ENCODE measurements at regions not wholly inside any gene's neighbourhood (a gene's known extent, or its start where the extent isn't known, plus 50 kb on each side); places are given as distances from the start of the nearest gene placed in this dataset.

- no peak overlapping the region for H3K4me3 ChIP-seq
- no peak for DNase-seq (ENCODE audit: low spot score)
- H3K4me1 Mint-ChIP-seq: peaks cover 11% of the 10 kb centered on the region; the same call in 2 of the 3 replicates
These were observed 1610.1 kb upstream of the PCDH20 start for GRCh38 chr13:63025741-63026140.

More at GRCh38 chr13:63025741-63026140, 1610.1 kb upstream of the PCDH20 start:
- H3F3A ChIP-seq (replicated peaks; ENCODE audit: low read depth): no peaks in the 10 kb centered on the region
- H3K27me3 ChIP-seq (ENCODE audit: insufficient read depth): no peaks in the 10 kb centered on the region
- H4K20me1 ChIP-seq (replicated peaks; ENCODE audit: insufficient read depth): no peaks in the 10 kb centered on the region
- no peaks in the 10 kb centered on the region for H3K79me2 ChIP-seq (replicated peaks; ENCODE audit: insufficient read depth)
- H3K9me2 ChIP-seq (ENCODE audit: insufficient read depth): no peaks in the 10 kb centered on the region
- TF ChIP-seq POLR2AphosphoS5 (IDR thresholded peaks at IDR 0.05; ENCODE audit: low read depth) (no peak), STAT1 (IDR thresholded peaks at IDR 0.05; ENCODE audit: unreplicated experiment) (no peak), EZH2 (IDR thresholded peaks at IDR 0.05; ENCODE audit: low read depth, unreplicated experiment) (no peak), JUNB (IDR thresholded peaks at IDR 0.05; ENCODE audit: unreplicated experiment) (no peak), ZNF331 (CRISPR knock-in tag; IDR thresholded peaks at IDR 0.05; ENCODE audit: low read depth) (no peak), ZNF114 (CRISPR knock-in tag; IDR thresholded peaks at IDR 0.05) (no peak), CREB1 (CRISPR knock-in tag; IDR thresholded peaks at IDR 0.05; ENCODE audit: low read depth) (no peak), EZH2phosphoT487 (IDR thresholded peaks at IDR 0.05; ENCODE audit: unreplicated experiment) (no peak), NANOG (IDR thresholded peaks at IDR 0.05; ENCODE audit: borderline replicate concordance) (no peak)
- TF ChIP-seq, protein P1, sequence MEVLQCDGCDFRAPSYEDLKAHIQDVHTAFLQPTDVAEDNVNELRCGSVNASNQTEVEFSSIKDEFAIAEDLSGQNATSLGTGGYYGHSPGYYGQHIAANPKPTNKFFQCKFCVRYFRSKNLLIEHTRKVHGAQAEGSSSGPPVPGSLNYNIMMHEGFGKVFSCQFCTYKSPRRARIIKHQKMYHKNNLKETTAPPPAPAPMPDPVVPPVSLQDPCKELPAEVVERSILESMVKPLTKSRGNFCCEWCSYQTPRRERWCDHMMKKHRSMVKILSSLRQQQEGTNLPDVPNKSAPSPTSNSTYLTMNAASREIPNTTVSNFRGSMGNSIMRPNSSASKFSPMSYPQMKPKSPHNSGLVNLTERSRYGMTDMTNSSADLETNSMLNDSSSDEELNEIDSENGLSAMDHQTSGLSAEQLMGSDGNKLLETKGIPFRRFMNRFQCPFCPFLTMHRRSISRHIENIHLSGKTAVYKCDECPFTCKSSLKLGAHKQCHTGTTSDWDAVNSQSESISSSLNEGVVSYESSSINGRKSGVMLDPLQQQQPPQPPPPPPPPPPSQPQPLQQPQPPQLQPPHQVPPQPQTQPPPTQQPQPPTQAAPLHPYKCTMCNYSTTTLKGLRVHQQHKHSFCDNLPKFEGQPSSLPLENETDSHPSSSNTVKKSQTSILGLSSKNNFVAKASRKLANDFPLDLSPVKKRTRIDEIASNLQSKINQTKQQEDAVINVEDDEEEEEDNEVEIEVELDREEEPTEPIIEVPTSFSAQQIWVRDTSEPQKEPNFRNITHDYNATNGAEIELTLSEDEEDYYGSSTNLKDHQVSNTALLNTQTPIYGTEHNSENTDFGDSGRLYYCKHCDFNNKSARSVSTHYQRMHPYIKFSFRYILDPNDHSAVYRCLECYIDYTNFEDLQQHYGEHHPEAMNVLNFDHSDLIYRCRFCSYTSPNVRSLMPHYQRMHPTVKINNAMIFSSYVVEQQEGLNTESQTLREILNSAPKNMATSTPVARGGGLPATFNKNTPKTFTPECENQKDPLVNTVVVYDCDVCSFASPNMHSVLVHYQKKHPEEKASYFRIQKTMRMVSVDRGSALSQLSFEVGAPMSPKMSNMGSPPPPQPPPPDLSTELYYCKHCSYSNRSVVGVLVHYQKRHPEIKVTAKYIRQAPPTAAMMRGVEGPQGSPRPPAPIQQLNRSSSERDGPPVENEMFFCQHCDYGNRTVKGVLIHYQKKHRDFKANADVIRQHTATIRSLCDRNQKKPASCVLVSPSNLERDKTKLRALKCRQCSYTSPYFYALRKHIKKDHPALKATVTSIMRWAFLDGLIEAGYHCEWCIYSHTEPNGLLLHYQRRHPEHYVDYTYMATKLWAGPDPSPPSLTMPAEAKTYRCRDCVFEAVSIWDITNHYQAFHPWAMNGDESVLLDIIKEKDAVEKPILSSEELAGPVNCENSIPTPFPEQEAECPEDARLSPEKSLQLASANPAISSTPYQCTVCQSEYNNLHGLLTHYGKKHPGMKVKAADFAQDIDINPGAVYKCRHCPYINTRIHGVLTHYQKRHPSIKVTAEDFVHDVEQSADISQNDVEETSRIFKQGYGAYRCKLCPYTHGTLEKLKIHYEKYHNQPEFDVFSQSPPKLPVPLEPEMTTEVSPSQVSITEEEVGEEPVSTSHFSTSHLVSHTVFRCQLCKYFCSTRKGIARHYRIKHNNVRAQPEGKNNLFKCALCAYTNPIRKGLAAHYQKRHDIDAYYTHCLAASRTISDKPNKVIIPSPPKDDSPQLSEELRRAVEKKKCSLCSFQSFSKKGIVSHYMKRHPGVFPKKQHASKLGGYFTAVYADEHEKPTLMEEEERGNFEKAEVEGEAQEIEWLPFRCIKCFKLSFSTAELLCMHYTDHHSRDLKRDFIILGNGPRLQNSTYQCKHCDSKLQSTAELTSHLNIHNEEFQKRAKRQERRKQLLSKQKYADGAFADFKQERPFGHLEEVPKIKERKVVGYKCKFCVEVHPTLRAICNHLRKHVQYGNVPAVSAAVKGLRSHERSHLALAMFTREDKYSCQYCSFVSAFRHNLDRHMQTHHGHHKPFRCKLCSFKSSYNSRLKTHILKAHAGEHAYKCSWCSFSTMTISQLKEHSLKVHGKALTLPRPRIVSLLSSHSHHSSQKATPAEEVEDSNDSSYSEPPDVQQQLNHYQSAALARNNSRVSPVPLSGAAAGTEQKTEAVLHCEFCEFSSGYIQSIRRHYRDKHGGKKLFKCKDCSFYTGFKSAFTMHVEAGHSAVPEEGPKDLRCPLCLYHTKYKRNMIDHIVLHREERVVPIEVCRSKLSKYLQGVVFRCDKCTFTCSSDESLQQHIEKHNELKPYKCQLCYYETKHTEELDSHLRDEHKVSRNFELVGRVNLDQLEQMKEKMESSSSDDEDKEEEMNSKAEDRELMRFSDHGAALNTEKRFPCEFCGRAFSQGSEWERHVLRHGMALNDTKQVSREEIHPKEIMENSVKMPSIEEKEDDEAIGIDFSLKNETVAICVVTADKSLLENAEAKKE (CRISPR knock-in tag; IDR thresholded peaks at IDR 0.05): no peak
- TF ChIP-seq, protein P2, sequence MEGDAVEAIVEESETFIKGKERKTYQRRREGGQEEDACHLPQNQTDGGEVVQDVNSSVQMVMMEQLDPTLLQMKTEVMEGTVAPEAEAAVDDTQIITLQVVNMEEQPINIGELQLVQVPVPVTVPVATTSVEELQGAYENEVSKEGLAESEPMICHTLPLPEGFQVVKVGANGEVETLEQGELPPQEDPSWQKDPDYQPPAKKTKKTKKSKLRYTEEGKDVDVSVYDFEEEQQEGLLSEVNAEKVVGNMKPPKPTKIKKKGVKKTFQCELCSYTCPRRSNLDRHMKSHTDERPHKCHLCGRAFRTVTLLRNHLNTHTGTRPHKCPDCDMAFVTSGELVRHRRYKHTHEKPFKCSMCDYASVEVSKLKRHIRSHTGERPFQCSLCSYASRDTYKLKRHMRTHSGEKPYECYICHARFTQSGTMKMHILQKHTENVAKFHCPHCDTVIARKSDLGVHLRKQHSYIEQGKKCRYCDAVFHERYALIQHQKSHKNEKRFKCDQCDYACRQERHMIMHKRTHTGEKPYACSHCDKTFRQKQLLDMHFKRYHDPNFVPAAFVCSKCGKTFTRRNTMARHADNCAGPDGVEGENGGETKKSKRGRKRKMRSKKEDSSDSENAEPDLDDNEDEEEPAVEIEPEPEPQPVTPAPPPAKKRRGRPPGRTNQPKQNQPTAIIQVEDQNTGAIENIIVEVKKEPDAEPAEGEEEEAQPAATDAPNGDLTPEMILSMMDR (conservative IDR thresholded peaks at IDR 0.05; ENCODE audit: low read depth in 2 of 2): no peak
- TF ChIP-seq, protein P3, sequence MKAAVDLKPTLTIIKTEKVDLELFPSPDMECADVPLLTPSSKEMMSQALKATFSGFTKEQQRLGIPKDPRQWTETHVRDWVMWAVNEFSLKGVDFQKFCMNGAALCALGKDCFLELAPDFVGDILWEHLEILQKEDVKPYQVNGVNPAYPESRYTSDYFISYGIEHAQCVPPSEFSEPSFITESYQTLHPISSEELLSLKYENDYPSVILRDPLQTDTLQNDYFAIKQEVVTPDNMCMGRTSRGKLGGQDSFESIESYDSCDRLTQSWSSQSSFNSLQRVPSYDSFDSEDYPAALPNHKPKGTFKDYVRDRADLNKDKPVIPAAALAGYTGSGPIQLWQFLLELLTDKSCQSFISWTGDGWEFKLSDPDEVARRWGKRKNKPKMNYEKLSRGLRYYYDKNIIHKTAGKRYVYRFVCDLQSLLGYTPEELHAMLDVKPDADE (IDR thresholded peaks at IDR 0.05): no peak
- Mint-ChIP-seq H3K9me3 (peaks cover 8% of the 10 kb centered on the region), H3K36me3 (ENCODE audit: low read depth) (no peaks in the 10 kb centered on the region), H3K27me3 (ENCODE audit: insufficient read depth, low read depth, poor library complexity) (peaks cover 3% of the 10 kb centered on the region), H3K27ac (no peak overlapping the region), H3K4me3 (no peak overlapping the region)
- H2AFZ ChIP-seq: no peak overlapping the region
- no peak overlapping the region for H3K27ac ChIP-seq (ENCODE audit: low read depth)
- ATAC-seq: no peak
- no peaks in the 10 kb centered on the region for H3K36me3 ChIP-seq (ENCODE audit: insufficient read depth)
- peaks cover 7% of the 10 kb centered on the region; the same call in 1 of the 2 replicates for H3K4me1 ChIP-seq (ENCODE audit: insufficient read depth)
- no peak overlapping the region for H3K4me2 ChIP-seq

Measured in GM23338 (cell line).